ENCODE measurements at regions not wholly inside any gene's neighbourhood (a gene's known extent, or its start where the extent isn't known, plus 50 kb on each side); places are given as distances from the start of the nearest gene placed in this dataset.

DNA sequence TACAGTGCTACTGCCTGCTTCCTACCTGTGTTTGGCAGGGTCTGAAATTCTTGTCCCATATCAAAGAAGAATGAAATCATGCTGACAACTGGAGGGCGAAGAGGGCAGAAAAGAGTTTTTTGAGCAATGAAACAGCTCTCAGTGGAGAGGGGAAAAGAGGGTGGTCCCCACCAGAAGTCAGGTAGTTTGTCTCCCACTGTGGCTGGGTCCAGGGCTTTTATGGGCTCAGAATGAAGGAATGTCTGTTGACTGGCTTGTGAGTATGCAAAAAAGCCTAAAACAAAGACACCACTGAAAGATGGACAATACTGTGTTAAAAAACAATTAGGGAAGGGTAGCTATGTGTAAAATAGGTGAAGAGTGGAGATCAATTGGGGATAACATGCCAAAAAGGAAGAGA lies 115.0 kb downstream of the ADAM29 start:
- TF ChIP-seq, protein P1, sequence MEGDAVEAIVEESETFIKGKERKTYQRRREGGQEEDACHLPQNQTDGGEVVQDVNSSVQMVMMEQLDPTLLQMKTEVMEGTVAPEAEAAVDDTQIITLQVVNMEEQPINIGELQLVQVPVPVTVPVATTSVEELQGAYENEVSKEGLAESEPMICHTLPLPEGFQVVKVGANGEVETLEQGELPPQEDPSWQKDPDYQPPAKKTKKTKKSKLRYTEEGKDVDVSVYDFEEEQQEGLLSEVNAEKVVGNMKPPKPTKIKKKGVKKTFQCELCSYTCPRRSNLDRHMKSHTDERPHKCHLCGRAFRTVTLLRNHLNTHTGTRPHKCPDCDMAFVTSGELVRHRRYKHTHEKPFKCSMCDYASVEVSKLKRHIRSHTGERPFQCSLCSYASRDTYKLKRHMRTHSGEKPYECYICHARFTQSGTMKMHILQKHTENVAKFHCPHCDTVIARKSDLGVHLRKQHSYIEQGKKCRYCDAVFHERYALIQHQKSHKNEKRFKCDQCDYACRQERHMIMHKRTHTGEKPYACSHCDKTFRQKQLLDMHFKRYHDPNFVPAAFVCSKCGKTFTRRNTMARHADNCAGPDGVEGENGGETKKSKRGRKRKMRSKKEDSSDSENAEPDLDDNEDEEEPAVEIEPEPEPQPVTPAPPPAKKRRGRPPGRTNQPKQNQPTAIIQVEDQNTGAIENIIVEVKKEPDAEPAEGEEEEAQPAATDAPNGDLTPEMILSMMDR (IDR thresholded peaks at IDR 0.05; ENCODE audit: insufficient read depth, missing control alignments), result no peak
- DNase-seq (ENCODE audit: insufficient read length, low spot score) (no peak), FAIRE-seq (no peak)

DNA sequence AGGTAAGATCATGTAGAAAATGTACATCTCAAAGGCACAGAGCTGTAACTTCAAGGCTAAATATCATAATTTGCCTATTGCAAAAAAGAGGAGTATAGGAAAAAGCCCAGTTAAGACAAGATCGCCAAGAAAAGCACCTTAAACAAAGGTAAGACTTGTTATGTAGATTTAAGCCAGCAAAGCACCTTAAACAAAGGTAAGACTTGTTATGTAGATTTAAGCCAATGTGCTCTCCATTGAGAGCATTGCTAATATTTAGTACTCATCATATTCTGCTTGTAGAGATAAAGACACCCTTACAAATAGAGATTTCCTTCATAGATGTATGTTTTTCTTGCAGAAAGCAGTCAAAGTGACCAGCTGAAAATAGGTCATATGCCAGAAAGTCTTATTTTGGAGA lies 115.8 kb downstream of the ADAM29 start:
- no peak for FAIRE-seq
- no peak for DNase-seq (ENCODE audit: insufficient read length, low spot score)
- TF ChIP-seq, protein P1 (IDR thresholded peaks at IDR 0.05; ENCODE audit: insufficient read depth, missing control alignments), result no peak

DNA sequence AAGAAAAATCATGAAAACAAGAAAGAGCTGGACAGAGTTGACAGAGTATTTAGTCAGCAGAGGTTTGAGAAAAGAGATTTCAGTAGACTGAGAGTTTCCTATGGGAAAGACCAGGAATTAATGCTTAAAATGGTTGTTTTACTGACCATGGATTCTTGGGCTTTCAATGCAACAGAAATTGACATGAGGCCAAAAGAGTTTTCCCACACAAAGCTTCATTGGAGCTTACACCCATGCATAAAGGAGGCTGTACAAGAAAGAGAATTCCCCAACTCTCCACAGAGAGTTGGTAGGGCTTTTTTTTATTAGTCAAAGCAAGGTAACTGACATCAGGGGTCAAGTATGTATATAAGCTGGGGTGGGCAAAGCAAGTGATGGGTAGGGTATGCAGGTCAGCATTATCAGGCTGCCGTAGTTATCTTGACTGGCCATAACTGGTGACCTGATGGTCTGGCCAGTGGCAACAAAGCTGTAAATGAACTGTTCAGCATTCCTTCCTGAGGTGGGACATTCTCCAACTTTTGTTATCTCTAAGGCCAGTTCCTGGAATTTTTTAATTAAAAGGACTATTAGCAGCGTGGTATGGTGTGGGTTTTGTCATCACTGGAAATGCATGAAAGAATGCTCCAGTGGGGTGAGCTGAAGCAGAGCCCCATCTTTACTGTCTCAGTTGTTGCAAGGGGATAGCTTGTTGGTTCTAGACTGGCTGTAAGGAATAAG lies 117.0 kb downstream of the ADAM29 start:
- DNase-seq (ENCODE audit: insufficient read length, low spot score) (no peak), FAIRE-seq (no peak)
- TF ChIP-seq, protein P1 (IDR thresholded peaks at IDR 0.05; ENCODE audit: insufficient read depth, missing control alignments), result no peak

DNA sequence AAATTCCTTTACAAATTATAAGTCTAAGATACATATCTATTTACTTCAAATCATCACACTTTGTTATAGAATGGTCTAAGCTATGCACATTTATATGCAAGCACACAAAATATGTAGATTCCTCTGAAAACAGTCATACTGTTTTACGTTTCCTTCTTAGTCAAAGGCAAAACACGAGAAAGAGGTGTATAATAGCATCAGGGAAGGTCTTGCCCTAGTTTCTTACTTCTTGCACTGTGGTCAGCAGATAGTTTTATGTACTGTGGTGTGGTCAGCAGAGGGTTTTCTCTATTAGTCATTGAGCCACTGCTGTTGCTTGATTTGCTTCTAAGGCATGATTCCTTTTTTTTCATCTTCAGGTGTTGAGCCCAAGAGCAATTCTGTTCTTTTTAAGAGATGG lies 117.7 kb downstream of the ADAM29 start:
- no peak for DNase-seq (ENCODE audit: insufficient read length, low spot score)
- no peak for FAIRE-seq
- TF ChIP-seq, protein P1 (IDR thresholded peaks at IDR 0.05; ENCODE audit: insufficient read depth, missing control alignments), result no peak

DNA sequence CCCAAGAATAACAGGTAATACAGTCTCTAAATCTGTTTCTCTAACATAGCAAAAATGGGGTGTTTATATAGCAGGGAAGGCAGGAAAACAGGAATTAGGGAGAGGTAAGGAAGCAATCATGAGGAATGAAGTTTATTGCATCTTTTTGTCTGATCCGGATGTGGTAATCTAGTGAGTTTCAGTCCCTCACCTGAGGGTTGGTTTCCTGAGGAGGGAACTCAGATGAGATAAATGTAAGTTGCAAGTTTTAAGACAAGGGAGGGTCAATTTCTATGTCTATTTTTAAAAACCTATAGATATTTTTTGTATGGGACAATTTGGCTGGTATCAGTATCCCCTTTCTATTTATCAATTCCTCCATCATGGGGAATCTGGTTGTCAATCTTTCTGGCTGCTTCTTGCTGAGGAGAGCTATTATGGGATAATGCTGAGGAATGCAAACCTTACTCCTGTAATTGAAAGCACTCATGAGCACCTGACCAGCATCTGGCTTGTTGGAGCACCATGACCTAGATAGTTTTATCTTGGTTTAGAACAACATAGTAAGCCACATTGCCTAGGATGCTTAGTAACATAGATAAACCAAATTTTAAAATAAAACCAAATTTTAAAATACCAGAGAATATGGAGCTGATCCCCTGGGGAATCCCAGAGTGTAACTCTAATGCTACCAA lies 130.1 kb downstream of the ADAM29 start:
- FAIRE-seq (no peak), DNase-seq (ENCODE audit: insufficient read length, low spot score) (no peak)
- TF ChIP-seq, protein P1 (IDR thresholded peaks at IDR 0.05; ENCODE audit: insufficient read depth, missing control alignments), result no peak

DNA sequence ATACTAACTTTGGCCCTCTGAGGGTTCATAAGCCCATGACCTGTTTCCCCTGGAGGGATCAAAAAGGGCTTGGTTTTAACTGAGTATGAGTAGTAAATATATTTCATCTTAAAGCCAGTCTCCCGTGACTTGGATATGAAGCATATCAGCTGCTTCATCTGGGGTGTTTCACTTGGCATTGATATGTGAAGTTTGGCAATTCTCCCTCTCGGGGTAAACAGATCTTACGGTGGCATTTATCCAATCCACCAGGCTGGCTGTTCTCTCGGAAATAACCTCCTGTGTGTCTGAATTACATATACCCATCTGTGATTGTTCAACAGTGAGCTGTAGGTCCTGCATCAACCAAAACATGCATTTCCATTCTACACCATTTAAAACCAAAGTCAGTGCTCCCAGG lies 130.7 kb downstream of the ADAM29 start:
- FAIRE-seq, result no peak
- TF ChIP-seq, protein P1 (IDR thresholded peaks at IDR 0.05; ENCODE audit: insufficient read depth, missing control alignments), result no peak
- DNase-seq (ENCODE audit: insufficient read length, low spot score), result no peak

DNA sequence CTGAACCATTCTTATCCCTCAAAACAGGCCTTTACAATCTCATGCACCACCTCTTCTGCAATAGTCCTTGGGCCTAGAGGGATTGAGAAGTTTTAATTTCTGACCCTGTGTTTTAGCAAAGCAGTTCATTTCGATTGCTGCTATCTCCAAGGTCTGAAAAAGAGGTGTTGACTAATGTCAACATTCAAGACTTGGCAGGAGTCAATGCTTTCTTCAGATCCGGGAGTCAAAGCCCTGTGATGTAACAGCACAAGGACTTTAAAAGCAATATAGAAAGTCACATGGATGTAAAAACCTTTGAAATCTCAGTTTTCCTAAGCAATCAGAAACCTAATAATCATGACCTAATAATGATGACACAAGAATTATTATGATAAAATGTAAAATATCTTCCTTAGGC lies 133.8 kb downstream of the ADAM29 start:
- TF ChIP-seq, protein P1 (IDR thresholded peaks at IDR 0.05; ENCODE audit: insufficient read depth, missing control alignments), result no peak
- no peak for DNase-seq (ENCODE audit: insufficient read length, low spot score)
- FAIRE-seq, result no peak

All from D721Med (cell line).